Stimulated activated CD4-positive, alpha-beta T cell treated with anti-CD3 and anti-CD28 coated beads, Interleukin-4, amount 100 ng/mL, for 24 hours (primary cell): ENCODE measurements at regions not wholly inside any gene's neighbourhood (a gene's known extent, or its start where the extent isn't known, plus 50 kb on each side); places are given as distances from the start of the nearest gene placed in this dataset.
"Not testable (repeated sequence)": the region's sequence is repeated elsewhere in the genome, so short reads cannot be mapped to it uniquely, and the experiment has no call there.

ENCODE experiments used
- DNase-seq: peaks from one replicate; pipeline ENCODE4 v3.0.0-alpha.2; 2020

- DNase-seq: no peak
These were observed 331.2 kb downstream of the QKI start for GRCh38 chr6:163745536-163746400.

GRCh38 chr6:163744256-163744925 is 329.9 kb downstream of the QKI start:
- DNase-seq: no peak

GRCh38 chr6:163743796-163744195 is 329.3 kb downstream of the QKI start:
- no peak for DNase-seq

- no peak for DNase-seq
These were observed 327.3 kb downstream of the QKI start for GRCh38 chr6:163741743-163742363.

GRCh38 chr6:163741342-163741741 is 326.8 kb downstream of the QKI start:
- DNase-seq: no peak

GRCh38 chr6:163739966-163740365 is 325.4 kb downstream of the QKI start:
- DNase-seq: no peak

- DNase-seq: no peak
These were observed 324.8 kb downstream of the QKI start for GRCh38 chr6:163739408-163739725.

GRCh38 chr6:163738725-163739407 is 324.3 kb downstream of the QKI start:
- no peak for DNase-seq

GRCh38 chr6:163738304-163738703 is 323.8 kb downstream of the QKI start:
- DNase-seq: no peak

GRCh38 chr6:163735076-163735475 is 320.6 kb downstream of the QKI start:
- no peak for DNase-seq

- DNase-seq: no peak
These were observed 318.5 kb downstream of the QKI start for GRCh38 chr6:163733061-163733460.

- no peak for DNase-seq
These were observed 318.0 kb downstream of the QKI start for GRCh38 chr6:163732479-163732878.

- DNase-seq: not testable (repeated sequence)
These were observed 317.5 kb downstream of the QKI start for GRCh38 chr6:163732014-163732351.

GRCh38 chr6:163731215-163732013 is 316.9 kb downstream of the QKI start:
- DNase-seq: no peak

- no peak for DNase-seq
These were observed 316.0 kb downstream of the QKI start for GRCh38 chr6:163730246-163731210.

- DNase-seq: no peak
These were observed 314.8 kb downstream of the QKI start for GRCh38 chr6:163729127-163729872.

- no peak for DNase-seq
These were observed 314.1 kb downstream of the QKI start for GRCh38 chr6:163728442-163729126.

- DNase-seq: no peak
These were observed 311.6 kb downstream of the QKI start for GRCh38 chr6:163726037-163726695.
